Lung microvascular endothelial cell (primary cell): ENCODE measurements at regions not wholly inside any gene's neighbourhood (a gene's known extent, or its start where the extent isn't known, plus 50 kb on each side); places are given as distances from the start of the nearest gene placed in this dataset.
"Not testable (repeated sequence)": the region's sequence is repeated elsewhere in the genome, so short reads cannot be mapped to it uniquely, and the experiment has no call there.

Experiments used
- DNase-seq, 2 donors: peaks; one replicate each; pipeline versions ENCODE4 v3.0.0 to v3.0.0-alpha.2; 2010; ENCODE audit warnings: low read depth in 2 of 2

DNA sequence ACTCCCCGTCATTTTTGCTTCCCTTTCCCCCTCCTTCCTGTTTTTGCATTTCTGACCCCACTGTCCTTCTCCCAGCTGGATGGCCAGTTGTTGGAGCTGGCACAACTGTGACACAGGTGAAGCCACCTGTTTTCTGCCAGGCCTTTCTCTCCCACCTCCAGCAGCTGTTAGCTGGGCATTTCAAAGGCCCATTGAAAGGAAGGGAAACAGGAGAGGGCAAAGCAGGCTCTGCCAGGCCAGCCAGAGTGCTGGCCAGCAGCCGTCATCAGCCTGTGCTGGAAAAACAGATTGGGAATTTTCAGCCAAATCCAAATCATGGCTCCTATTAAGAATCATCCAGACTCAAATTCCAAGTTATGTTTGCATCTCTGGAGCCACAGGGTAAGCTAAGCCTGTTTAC is 155.2 kb upstream of the C2CD4B start:
- no peak for DNase-seq

DNA sequence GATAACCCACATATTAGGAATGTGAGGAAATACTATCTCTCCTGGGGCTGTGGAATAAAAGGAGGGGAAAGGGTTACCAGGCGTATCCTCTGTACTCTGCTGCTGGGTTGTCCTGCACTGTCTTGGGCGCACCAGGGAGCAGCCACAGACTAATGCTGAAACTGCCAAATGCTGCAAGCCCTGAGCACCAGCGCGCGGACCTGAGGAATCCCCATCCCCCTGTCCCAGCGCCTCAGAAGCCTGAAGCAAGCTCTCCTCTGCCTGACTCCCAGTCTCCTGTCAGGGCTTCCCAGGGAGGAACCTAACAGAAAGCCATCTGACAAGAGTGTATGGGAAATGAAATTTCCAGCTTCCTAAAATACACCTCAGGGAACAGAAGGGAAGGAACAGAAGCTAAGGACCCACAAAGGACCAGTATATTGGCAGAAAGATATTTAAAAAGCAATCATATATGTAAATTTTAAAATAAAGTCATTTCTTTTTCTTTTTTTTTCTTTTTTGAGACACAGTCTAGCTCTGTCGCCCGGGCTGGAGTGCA is 158.3 kb upstream of the C2CD4B start:
- no peak for DNase-seq

DNA sequence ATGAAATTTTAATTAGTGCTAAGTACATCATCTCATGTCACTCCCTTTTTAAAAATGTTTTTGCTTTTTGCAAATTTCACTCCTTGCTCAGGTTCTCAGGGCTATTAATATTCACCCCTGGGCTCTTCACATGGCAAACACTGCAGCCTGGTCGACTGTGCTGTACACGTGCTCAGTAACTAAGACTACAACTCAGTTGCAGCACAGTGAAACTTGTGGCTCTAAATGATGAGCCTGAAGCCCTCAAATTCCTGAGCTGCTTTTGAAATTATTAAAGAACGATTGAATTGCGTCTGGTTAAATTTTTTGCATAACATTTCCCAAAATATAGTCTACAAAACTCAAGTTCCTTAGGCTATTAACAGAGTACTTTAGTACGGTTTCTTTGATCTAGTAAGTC is 159.3 kb upstream of the C2CD4B start:
- DNase-seq, result no peak

DNA sequence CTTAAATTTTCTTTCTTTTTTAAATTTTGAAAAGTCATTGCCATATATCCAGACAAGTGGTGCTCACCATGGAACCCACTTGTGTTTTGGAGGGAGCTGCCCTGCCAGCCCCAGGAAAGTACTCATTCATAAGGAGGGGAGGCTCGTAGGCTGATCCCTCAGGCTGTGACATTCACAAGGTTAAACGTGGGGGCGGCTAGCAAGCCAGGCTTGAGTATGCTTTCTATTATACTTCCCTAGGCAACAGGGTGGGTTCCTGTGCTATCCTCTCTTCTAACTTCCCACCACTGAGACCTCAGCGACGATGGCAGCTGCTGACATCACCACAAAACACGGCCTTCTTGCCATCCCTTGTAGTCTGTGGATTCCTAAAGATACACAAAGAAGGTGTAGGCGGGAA is 160.5 kb upstream of the C2CD4B start:
- DNase-seq, result no peak

DNA sequence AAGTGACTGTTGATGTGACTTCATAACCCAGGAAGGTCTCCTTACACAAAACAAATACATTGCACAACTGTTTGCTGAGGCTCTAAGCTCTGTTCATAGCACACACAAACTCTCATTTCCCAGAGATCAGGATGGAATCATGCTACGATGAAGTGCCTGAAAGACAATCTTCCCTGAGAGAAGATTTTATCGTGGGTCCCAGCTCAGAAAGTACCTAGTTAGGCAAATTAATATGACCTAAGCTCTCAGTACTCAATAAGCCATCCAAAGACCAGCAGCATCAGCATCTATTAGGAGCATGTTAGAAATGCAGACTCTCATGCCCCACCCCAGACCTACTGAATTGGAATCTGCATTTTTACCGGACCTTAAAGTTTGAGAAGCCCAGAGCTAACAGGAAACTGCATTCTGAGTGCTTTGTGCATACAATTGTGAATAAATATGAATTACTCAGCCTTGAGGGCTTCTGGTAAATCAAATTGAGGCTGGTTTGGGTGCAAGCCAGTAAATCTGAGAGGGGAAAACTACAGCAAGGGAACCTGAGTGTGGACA is 161.5 kb upstream of the C2CD4B start:
- DNase-seq, result no peak

DNA sequence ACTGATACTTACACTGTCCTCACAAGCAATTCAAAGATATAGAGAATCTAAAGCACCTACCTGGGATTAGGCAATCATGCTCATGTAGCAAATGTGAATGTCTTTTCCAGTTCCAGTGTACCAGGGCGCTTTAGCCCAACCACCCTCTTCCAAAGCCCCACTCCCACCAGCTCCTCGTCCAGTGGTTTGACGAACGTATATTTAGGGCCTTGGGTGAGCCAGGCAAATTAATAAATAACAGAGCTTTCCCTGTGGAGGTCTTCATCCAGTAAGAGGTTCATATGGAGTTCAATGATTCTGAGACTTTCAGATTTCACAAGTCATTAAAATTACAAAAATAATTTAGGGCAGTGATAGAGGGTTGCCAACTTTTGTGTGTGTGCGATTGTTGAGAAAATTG is 162.3 kb upstream of the C2CD4B start:
- DNase-seq, result no peak

DNA sequence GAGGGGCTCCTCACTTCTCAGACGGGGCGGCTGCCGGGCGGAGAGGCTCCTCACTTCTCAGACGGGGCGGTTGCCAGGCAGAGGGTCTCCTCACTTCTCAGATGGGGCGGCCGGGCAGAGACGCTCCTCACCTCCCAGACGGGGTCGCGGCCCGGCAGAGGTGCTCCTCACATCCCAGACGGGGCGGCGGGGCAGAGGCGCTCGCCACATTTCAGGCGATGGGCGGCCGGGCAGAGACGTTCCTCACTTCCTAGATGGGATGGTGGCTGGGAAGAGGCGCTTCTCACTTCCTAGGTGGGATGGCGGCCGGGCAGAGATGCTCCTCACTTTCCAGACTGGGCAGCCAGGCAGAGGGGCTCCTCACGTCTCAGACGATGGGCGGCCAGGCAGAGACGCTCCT is 167.4 kb upstream of the C2CD4B start:
- not testable (repeated sequence) for DNase-seq

DNA sequence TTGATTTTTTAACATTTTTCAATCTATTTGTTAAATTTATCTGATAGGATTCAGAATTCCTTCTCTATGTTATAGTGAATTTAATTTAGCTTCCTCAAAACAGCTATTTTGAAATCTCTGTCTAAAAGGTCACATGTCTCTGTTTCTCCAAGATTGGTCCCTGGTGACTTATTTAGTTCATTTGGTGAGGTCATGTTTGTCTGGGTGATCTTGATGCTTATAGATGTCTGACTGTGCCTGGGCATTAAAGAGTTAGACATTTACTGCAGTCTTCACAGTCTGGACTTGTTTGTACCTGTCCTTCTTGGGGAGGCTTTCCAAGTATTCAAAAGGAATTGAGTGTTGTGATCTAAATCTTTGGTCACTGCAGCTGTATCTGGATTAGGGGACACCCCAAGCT is 169.5 kb upstream of the C2CD4B start:
- DNase-seq, result no peak

DNA sequence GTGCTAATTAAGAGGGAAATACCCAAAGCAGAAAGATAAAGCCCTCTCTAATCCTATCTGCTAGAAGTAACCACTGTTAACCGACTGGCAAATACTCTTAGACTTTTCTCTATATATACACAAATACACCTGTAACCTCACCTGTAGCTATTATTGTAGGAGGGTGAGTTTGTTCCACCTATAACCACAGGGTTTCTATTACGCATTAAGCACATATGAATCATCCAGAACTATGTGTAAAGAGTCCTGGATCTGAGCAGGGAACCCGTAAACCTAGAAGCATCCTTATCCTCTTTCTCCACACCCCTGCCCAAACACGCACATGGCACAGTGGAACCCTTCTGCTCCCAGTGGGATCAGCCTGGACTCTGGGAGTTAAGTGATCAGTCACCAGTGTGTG is 172.8 kb upstream of the C2CD4B start:
- DNase-seq, result no peak

DNA sequence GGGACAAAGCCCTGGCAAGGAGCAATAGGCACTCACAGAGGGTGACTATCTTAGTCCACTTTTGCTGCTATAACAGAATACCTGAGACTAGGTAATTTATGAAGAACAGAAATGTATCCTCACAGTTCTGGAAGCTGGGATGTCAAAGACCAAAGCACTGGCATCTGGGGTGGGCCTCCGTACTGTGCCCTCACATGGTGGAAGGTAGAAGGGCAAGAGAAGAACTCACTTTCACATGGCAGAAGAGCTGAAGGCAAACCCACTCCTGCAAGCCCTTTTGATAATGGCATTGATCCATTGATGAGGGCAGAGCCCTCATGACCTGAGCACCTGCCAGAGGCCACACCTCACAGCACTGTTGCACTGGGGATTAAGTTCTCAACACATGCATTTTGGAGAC is 173.4 kb upstream of the C2CD4B start:
- no peak for DNase-seq

DNA sequence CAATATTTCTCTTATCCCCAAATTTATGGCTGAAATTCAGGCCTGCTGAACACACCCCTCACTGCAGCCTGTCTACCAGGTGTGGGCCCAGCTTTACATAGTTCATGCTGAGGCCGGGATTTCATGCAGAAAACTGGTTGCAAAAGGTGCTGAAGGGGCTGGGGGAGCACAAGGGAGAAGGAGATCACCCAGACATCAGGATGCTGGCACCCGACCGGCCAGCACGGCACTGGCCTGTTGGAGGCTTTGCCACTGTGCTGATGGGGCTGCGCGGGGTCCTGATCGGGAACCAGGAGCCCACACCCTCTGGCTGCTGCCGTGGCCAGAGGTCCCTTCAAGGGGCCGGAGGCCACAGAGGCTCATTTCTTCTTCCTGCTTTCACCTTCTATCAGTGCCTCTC is 177.9 kb upstream of the C2CD4B start:
- no peak for DNase-seq

DNA sequence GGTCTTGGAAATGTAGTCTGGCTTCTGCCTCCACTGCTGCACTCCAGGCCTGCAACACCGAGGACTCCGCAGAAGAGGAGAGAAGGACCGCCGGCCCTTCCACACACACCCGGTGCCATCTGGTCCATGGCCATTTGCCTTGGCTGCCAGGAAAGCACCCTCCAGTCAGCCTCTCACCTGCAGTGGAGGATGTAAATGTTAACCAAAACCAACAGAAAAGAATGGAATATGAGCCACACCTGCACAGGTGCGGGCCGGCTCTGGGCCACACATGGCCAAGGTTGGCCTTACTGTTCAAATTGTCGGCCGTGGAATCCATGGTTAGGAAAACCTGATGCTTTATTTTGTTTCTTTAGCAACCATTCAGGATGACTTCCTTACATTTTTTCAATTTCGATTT is 178.3 kb upstream of the C2CD4B start:
- DNase-seq, result peak in 1 of 2 donors; percentile 33

DNA sequence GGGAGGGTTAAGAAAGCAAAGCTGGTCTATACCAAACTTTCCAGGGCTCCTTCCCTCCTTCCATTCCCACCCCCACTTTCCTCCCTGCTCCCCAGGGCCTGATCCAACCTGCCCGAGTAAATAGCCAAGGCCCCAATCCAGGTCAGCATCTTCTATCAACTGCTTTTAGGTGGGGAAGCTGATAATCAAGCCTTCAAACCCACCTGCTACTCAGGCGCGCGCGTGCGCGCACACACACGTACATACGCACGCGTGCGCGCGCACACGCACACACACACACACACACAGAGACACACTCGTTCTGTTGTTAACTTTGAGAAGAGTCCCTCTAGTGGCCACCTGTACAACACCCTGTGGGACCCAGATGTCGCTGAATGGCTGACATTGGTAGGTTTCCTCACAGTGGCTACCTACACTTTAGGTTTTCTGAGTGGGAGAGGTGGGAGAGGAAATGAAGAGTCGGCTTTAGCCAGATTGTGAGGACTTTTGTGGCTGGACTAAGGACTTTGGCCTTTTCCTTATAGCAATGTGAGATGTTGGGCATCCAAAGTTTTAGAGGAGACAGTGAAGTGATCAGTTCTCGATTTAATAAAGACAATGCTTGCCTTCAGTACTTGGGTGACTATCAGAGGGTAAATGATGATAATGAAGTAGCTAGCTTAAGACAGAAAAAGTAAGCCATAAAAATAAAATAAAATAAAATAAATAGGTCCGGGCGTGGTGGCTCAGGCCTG is 179.9 kb upstream of the C2CD4B start:
- DNase-seq, result peak; percentile 49 to 74

DNA sequence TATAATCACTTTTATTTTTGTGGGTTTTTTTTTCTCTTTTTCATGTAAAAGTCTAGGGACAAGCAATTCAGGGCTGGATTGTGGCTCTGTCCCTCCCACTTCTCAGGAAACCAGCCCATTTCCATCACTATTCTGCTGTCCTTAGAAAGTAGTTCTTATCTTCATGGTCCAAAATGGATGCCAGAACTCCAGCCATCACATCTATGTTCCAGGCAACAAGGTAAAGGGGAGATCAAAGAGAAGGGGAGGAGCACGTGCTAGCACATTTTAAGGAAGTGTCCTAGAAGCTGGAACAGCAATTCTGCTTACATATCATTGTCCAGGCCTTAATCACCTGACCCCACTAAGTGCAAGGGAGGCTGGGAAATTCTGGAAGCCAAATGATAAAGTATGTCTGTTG is 181.1 kb upstream of the C2CD4B start:
- no peak for DNase-seq

DNA sequence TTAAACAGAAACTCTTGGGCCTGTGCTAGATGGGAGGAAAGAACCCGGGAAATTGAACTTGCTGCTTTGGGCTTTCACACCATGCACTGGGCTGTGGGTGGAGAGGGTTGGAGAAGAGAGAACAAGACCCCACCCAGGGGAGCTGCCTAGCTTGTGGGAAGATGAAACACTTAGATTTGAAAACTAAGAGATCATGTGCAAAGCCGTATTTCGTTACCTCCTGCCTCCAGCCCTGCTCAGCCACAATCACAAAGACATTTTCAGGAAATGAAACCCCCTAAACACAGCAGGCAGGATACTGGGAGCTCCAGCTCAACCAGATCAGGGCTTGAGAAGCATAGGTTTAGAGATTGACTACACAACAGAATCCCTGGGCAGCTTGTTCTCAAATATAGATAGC is 183.0 kb upstream of the C2CD4B start:
- DNase-seq, result no peak

DNA sequence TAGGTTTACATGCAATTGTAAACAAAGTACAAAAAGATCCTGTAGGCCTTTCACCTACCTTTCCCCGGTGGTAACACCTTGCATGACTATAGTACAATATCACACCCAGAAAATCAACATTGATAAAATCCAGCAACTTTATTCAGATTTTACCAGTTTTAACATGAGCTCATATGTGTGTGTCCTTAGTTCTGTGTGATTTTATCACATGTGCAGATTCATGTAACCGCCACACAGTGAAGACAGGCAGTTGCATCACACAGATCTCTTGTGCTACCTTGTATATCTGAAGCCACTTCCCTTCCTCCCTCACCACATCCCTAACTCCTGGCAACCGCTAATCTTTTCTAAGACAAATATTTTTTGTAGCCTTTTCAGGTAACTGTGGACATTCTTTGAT is 183.5 kb upstream of the C2CD4B start:
- DNase-seq, result no peak

DNA sequence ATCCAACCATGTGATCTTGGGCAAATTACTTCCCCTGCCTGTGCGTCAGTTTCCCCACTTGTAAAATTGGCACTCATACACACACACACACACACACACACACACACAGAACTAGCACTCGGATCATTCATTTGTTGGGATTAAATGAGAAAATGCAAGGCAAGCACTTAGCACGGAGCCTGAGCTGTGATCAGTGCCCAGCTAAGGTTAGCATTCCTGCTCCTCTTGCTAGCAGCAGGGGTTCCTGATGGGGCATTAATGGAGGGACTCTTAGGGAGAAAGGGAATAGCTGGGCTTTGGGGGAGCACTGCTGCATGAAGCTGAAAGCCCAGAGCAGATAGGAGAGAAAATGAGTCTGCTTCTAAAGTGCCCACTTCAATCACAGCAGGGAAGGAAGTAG is 187.7 kb upstream of the C2CD4B start:
- DNase-seq, result no peak

DNA sequence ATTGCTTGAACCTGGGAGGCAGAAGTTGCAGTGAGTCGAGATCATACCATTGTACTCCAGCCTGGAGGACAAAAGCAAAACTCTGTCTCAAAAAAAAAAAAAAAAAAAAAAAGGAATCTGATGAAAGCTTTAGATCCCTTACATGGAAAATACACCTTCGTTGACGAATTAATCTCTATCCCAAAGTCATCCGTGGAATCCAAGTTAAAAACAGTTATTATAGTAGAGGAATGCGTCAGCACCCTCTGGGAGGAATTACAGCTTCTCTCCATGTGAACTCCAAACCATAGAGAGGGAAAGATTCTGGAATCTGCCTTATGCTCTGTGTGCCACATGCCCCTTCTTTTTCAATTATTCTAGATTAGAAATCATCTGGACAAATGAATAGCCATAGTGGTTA is 192.3 kb upstream of the C2CD4B start:
- DNase-seq, result no peak

DNA sequence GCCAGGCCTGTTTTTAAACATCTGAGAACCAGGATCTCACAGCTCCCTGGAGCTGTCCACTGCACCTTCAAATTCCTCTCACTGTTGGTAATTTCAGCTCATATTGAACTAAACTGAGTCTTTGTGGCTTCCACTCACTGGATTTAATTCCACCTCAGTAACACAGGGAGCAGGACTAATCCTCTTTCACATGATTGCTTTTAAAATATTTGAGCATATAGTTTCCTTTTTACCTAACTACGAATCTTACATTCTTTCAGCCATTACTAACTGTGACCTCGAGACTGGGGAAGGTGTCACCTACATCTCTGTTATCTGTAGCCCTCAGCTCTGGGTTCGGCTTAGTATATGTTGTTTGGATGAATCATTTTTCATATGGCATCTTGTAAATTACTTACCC is 194.3 kb upstream of the C2CD4B start:
- no peak for DNase-seq

DNA sequence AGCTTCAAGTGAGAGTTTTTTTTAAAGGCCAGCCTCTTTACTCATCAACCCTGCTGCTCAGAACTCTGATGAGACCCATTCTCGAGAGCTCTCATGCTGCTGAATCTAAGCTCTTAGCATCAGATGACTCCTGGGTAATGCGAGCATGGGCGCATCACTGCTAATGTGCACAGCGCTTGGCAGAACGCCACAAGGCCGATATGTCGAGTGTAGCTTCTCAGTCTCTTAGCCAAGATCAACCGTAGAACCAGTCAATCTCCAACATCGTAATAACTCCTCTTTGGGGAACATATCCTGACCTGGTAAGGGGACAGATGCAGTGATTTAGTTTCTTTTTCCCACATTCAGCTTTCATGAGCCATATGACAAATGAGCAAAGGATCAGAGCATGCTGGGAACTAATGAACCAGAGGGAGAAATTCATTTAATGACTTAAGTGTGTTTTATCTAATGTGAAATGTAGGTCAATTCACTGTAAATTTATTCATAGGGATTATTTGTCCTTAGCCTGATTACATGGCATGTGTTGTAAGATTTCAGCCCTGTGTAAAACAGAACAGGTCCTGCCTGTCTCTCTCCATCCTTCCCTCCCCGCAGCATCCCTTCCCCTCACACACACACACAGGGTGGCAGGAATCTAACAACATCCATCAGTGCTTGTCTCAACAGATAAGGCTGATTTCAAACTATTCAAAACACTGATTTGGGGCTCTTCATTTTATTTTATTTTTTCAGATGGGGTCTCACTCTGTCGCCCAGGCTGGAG is 195.4 kb upstream of the C2CD4B start:
- no peak for DNase-seq

DNA sequence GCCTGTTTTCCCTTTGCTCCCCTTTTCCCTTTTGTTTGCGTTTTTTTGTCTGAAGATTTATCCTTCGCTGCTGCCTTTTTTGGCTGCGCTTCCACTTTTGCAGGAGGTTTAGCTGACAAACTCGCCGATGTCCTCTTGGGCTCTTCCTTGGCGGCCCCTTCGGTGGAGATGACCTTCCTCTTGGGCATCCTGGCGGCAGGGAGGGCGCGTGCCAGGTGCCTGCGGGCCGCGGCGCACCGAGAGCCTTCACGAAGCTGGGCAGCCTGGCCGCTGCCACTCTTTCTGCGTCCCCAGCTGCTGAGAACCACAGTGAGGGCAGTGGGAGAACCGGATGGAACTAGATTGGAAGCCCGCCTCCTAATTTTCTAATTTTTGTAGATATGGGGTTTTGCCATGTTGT is 197.1 kb upstream of the C2CD4B start:
- DNase-seq, result no peak

DNA sequence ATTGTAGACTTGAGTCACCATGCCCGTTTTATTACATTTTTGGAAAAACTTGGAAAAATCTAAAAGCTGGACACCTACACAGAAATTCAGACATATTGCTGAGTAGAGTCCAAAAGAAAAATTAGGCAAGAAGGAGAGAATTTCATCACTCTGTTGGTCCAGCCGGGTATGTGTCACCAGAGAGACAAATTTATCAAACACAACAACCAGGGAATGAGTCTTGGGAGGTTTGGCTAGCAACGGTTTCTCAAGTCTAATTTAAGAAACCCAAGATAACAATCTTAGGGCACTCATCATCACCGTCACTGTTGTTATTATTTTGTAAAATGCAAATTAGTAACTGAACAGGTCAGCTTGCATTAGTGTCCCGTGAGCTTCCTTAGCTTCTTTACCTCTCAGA is 197.5 kb upstream of the C2CD4B start:
- DNase-seq, result no peak

DNA sequence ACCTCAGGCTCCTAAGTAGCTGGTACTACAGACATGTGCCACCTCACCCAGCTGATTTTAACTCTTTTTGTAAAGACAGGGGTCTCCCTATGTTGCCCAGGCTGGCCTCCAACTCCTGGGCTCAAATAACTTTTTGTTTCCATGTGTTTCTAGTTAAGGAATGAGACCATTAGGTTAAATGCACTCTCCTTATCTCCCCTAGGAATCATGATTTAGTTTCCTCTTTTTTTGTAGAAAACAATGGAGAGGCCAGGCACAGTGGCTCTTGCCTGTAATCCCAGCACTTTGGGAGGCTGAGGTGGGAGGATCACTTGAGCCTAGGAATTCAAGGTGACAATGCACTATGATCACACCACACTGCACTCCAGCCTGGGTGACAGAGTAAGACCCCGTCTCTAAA is 198.8 kb upstream of the C2CD4B start:
- no peak for DNase-seq
